GM21367 (cell line): ENCODE measurements at regions not wholly inside any gene's neighbourhood (a gene's known extent, or its start where the extent isn't known, plus 50 kb on each side); places are given as distances from the start of the nearest gene placed in this dataset.
"Not testable (repeated sequence)": the region's sequence is repeated elsewhere in the genome, so short reads cannot be mapped to it uniquely, and the experiment has no call there.

Experiments used
- ATAC-seq: cut with Tn5 transposase; IDR thresholded peaks from one replicate; pipeline ENCODE4 v1.9.1; 2021; ENCODE audit not compliant: unreplicated experiment

- no peak for ATAC-seq
These were observed 141.2 kb downstream of the LRRC3B start for GRCh38 chr3:26763723-26764122.

GRCh38 chr3:26766031-26766430 lies 143.5 kb downstream of the LRRC3B start:
- ATAC-seq: no peak

- ATAC-seq: no peak
These were observed 145.6 kb downstream of the LRRC3B start for GRCh38 chr3:26768068-26768651.

- ATAC-seq: no peak
These were observed 177.2 kb downstream of the LRRC3B start for GRCh38 chr3:26799679-26800317.

- ATAC-seq: no peak
These were observed 184.7 kb downstream of the LRRC3B start for GRCh38 chr3:26807272-26807671.

- ATAC-seq: no peak
These were observed 202.9 kb downstream of the LRRC3B start for GRCh38 chr3:26825454-26825853.

GRCh38 chr3:26827169-26827568 lies 204.6 kb downstream of the LRRC3B start:
- no peak for ATAC-seq

- ATAC-seq: no peak
These were observed 215.5 kb downstream of the LRRC3B start for GRCh38 chr3:26838026-26838425.

- no peak for ATAC-seq
These were observed 216.4 kb downstream of the LRRC3B start for GRCh38 chr3:26839001-26839400.

- no peak for ATAC-seq
These were observed 217.8 kb downstream of the LRRC3B start for GRCh38 chr3:26840272-26840870.

GRCh38 chr3:26845194-26845593 lies 222.6 kb downstream of the LRRC3B start:
- ATAC-seq: no peak

GRCh38 chr3:26847680-26848079 lies 225.1 kb downstream of the LRRC3B start:
- no peak for ATAC-seq

GRCh38 chr3:26894443-26894842 lies 271.9 kb downstream of the LRRC3B start:
- ATAC-seq: no peak

- ATAC-seq: no peak
These were observed 292.6 kb downstream of the LRRC3B start for GRCh38 chr3:26915208-26915607.

GRCh38 chr3:26920646-26921478 lies 298.3 kb downstream of the LRRC3B start:
- ATAC-seq: no peak

GRCh38 chr3:26931896-26932295 lies 309.3 kb downstream of the LRRC3B start:
- ATAC-seq: no peak

- ATAC-seq: no peak
These were observed 310.2 kb downstream of the LRRC3B start for GRCh38 chr3:26932752-26933151.

GRCh38 chr3:26945480-26945879 lies 322.9 kb downstream of the LRRC3B start:
- not testable (repeated sequence) for ATAC-seq

GRCh38 chr3:26960382-26960781 lies 337.8 kb downstream of the LRRC3B start:
- ATAC-seq: no peak

- ATAC-seq: peak; percentile 90
These were observed 340.2 kb downstream of the LRRC3B start for GRCh38 chr3:26962492-26963360.

GRCh38 chr3:26963361-26963743 lies 340.8 kb downstream of the LRRC3B start:
- ATAC-seq: no peak
